WERI-Rb-1 (cell line): ENCODE measurements at regions not wholly inside any gene's neighbourhood (a gene's known extent, or its start where the extent isn't known, plus 50 kb on each side); places are given as distances from the start of the nearest gene placed in this dataset.

ENCODE experiments used
- DNase-seq: peaks from one replicate; pipeline ENCODE4 v3.0.0-alpha.2; 2020
- H3K27ac ChIP-seq: fragments of 250-450 bp; sonication (Bioruptor Pico); 2 replicates; pipeline ENCODE4 v1.5.1; 2020; ENCODE audit warnings: mild to moderate bottlenecking, moderate library complexity
- H3K27me3 ChIP-seq: fragments of 250-450 bp; sonication (Bioruptor Pico); 2 replicates; pipeline ENCODE4 v1.5.1; 2021; ENCODE audit warnings: mild to moderate bottlenecking, low read depth, moderate library complexity; ENCODE audit not compliant: insufficient read depth, severe bottlenecking
- H3K36me3 ChIP-seq: fragments of 250-450 bp; sonication (Bioruptor Pico); 2 replicates; pipeline ENCODE4 v1.5.1; 2020; ENCODE audit warnings: mild to moderate bottlenecking, moderate library complexity
- H3K4me3 ChIP-seq: 2 replicates; pipeline ENCODE4 v1.5.1; 2011; ENCODE audit warnings: low read depth, mild to moderate bottlenecking, control low read depth, low read length
- H3K9me3 ChIP-seq: fragments of 250-450 bp; sonication (Bioruptor Pico); 2 replicates; pipeline ENCODE4 v1.5.1; 2021; ENCODE audit warnings: mild to moderate bottlenecking, moderate library complexity; ENCODE audit not compliant: severe bottlenecking
- TF ChIP-seq, protein P1 (sequence below): IDR thresholded peaks from 2 replicates; pipeline ENCODE4 v1.5.1; 2011; ENCODE audit warnings: low read depth, mild to moderate bottlenecking, control low read depth, inconsistent platforms, low read length

GRCh38 chr19:28920269-28921066 is 292.5 kb downstream of the UQCRFS1 start:
- no peak overlapping the region for H3K27ac ChIP-seq
- H3K27me3 ChIP-seq = peaks cover 88% of the 10 kb centered on the region
- no peak overlapping the region for H3K4me3 ChIP-seq
- H3K36me3 ChIP-seq = no peaks in the 10 kb centered on the region
- no peaks in the 10 kb centered on the region for H3K9me3 ChIP-seq
- TF ChIP-seq, protein P1, sequence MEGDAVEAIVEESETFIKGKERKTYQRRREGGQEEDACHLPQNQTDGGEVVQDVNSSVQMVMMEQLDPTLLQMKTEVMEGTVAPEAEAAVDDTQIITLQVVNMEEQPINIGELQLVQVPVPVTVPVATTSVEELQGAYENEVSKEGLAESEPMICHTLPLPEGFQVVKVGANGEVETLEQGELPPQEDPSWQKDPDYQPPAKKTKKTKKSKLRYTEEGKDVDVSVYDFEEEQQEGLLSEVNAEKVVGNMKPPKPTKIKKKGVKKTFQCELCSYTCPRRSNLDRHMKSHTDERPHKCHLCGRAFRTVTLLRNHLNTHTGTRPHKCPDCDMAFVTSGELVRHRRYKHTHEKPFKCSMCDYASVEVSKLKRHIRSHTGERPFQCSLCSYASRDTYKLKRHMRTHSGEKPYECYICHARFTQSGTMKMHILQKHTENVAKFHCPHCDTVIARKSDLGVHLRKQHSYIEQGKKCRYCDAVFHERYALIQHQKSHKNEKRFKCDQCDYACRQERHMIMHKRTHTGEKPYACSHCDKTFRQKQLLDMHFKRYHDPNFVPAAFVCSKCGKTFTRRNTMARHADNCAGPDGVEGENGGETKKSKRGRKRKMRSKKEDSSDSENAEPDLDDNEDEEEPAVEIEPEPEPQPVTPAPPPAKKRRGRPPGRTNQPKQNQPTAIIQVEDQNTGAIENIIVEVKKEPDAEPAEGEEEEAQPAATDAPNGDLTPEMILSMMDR = no peak
- no peak for DNase-seq

DNA sequence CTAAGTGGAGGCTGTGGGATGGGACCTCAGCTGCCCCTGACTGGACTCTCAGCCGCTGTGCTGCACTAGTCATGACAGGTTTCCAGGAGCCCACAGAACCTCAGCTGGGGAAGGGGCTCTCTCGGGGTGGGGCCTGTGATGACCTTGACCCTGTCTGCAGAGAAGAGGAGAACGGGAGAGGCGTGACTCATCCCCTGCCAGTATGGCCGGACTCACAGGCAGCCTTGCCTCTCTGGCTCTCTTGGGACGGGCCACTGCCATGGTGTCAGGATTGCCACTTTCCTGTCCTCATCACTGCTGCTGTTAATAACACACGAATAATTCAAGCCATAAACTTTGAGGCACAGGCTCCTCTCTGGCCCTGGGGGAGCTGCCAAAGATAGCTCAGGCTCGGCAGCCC is 295.3 kb downstream of the UQCRFS1 start:
- Histone ChIP-seq H3K9me3 (no peaks in the 10 kb centered on the region), H3K36me3 (no peaks in the 10 kb centered on the region), H3K27me3 (peaks cover 79% of the 10 kb centered on the region), H3K4me3 (no peak overlapping the region), H3K27ac (no peak overlapping the region)
- DNase-seq = no peak
- TF ChIP-seq, protein P1 = no peak

DNA sequence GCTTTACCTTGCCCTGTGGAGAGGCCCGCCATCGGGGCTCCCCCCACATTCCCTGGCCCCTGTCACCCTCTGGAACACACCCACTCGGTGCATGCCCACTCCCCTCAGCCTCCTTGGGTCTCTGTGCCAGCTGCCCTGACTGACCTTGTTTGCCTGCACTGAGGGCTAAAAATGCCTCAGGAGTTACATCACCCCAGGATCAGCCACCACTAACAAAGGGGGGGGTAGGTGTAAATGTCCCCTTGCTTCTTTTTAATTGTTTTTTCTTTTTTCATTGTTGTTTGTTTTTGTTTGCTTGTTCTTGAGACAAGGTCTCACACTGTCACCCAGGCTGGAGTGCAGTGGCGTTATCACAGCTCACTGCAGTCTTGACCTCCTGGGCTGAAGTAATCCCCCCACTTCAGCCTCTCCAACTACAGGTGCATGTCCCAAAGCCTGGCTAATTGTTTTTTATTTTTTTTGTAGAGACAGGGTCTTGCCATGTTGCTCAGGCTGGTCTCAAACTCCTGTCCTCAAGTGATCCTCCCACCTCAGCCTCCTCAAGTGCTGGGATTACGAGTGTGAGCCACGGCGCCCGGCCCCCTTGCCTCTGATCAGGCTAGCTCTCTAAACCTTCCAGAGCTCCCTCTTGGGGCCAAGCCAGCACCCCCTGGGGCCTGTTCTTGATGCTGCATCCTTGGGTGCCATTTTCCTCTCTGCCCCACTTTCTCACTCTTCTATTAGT is 297.1 kb downstream of the UQCRFS1 start:
- Histone ChIP-seq H3K36me3 (no peaks in the 10 kb centered on the region), H3K27ac (no peak overlapping the region), H3K27me3 (peaks cover 80% of the 10 kb centered on the region), H3K4me3 (no peak overlapping the region), H3K9me3 (no peaks in the 10 kb centered on the region)
- TF ChIP-seq, protein P1 = no peak
- DNase-seq = no peak

GRCh38 chr19:28915202-28915601 is 297.7 kb downstream of the UQCRFS1 start:
- H3K9me3 ChIP-seq = no peaks in the 10 kb centered on the region
- no peak for DNase-seq
- no peak overlapping the region for H3K27ac ChIP-seq
- no peak overlapping the region for H3K4me3 ChIP-seq
- peaks cover 75% of the 10 kb centered on the region for H3K27me3 ChIP-seq
- no peaks in the 10 kb centered on the region for H3K36me3 ChIP-seq
- TF ChIP-seq, protein P1 = no peak

- Histone ChIP-seq H3K27ac (no peak overlapping the region), H3K27me3 (peaks cover 81% of the 10 kb centered on the region), H3K4me3 (no peak overlapping the region), H3K9me3 (no peaks in the 10 kb centered on the region), H3K36me3 (no peaks in the 10 kb centered on the region)
- DNase-seq = no peak
- TF ChIP-seq, protein P1 = no peak
Measured at GRCh38 chr19:28914173-28914572, 298.8 kb downstream of the UQCRFS1 start.
